ENCODE measurements at regions not wholly inside any gene's neighbourhood (a gene's known extent, or its start where the extent isn't known, plus 50 kb on each side); places are given as distances from the start of the nearest gene placed in this dataset.
"Not testable (repeated sequence)": the region's sequence is repeated elsewhere in the genome, so short reads cannot be mapped to it uniquely, and the experiment has no call there.

DNA sequence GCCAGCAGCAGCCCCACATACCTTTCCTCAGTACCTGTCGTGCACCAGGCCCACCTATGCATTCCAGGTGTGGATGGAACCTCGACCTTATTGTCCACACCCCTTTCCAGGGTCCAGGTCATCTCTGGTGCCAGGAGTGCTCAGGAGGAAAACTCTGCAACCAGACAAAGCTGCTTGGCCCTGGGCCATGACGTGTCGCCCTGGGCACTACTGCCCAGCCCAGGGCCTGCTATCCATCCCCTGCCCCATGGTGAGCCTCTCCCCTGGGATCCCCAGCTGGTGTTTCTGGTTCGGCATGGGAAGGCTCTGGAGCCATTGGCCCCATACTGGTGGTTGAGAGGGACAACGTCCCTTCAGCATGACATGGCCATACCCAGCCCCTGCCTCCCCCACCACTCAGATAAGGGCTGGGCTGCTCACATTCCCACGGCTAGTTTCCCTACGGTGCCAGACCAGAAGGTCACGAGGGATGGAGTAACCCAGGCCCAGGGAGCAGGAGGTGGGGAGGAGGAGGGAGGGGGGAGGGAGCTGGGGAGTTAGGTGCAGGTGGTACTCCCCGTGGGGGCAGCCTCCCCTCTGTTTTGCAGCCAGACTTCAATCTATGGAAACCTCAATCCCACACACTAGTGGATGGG is 123.2 kb upstream of the MTLN start:
- TF ChIP-seq, protein P1, sequence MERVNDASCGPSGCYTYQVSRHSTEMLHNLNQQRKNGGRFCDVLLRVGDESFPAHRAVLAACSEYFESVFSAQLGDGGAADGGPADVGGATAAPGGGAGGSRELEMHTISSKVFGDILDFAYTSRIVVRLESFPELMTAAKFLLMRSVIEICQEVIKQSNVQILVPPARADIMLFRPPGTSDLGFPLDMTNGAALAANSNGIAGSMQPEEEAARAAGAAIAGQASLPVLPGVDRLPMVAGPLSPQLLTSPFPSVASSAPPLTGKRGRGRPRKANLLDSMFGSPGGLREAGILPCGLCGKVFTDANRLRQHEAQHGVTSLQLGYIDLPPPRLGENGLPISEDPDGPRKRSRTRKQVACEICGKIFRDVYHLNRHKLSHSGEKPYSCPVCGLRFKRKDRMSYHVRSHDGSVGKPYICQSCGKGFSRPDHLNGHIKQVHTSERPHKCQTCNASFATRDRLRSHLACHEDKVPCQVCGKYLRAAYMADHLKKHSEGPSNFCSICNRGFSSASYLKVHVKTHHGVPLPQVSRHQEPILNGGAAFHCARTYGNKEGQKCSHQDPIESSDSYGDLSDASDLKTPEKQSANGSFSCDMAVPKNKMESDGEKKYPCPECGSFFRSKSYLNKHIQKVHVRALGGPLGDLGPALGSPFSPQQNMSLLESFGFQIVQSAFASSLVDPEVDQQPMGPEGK (CRISPR knock-in tag; IDR thresholded peaks at IDR 0.05; ENCODE audit: borderline replicate concordance): not testable (repeated sequence)
- TF ChIP-seq BACH2 (CRISPR knock-in tag; IDR thresholded peaks at IDR 0.05; ENCODE audit: borderline replicate concordance); SNAI2 (CRISPR knock-in tag; IDR thresholded peaks at IDR 0.05): not testable (repeated sequence)
